Fibroblast of mammary gland (primary cell): ENCODE measurements at regions not wholly inside any gene's neighbourhood (a gene's known extent, or its start where the extent isn't known, plus 50 kb on each side); places are given as distances from the start of the nearest gene placed in this dataset.

ENCODE experiments used
- DNase-seq: peaks from one replicate; pipeline ENCODE4 v3.0.0-alpha.2; 2010; ENCODE audit warnings: low read depth
- H3K4me3 ChIP-seq: 2 replicates; pipeline ENCODE4 v1.5.1; 2011; ENCODE audit warnings: low read depth, mild to moderate bottlenecking, low read length, moderate library complexity; ENCODE audit not compliant: control insufficient read depth
- CTCF ChIP-seq: conservative IDR thresholded peaks from 2 replicates; pipeline ENCODE4 v1.5.1; 2011; ENCODE audit warnings: low read depth, low read length, inconsistent platforms; ENCODE audit not compliant: control insufficient read depth, insufficient read depth

GRCh38 chr12:107221913-107222312 is 128.6 kb upstream of the CRY1 start:
- H3K4me3 ChIP-seq = no peak overlapping the region
- DNase-seq = no peak
- TF ChIP-seq CTCF = no peak

- no peak for TF ChIP-seq CTCF
- peak; percentile 20 for DNase-seq
- H3K4me3 ChIP-seq = no peak overlapping the region
Observed at GRCh38 chr12:107223821-107224220, 130.5 kb upstream of the CRY1 start.

GRCh38 chr12:107225635-107226034 is 132.3 kb upstream of the CRY1 start:
- no peak overlapping the region for H3K4me3 ChIP-seq
- TF ChIP-seq CTCF = no peak
- no peak for DNase-seq

- DNase-seq = no peak
- TF ChIP-seq CTCF = no peak
- H3K4me3 ChIP-seq = no peak overlapping the region
Observed at GRCh38 chr12:107226126-107226525, 132.8 kb upstream of the CRY1 start.

GRCh38 chr12:107228076-107228475 is 134.7 kb upstream of the CRY1 start:
- no peak overlapping the region for H3K4me3 ChIP-seq
- no peak for DNase-seq
- TF ChIP-seq CTCF = no peak

- DNase-seq = no peak
- TF ChIP-seq CTCF = no peak
- H3K4me3 ChIP-seq = no peak overlapping the region
Observed at GRCh38 chr12:107229827-107230226, 136.5 kb upstream of the CRY1 start.

GRCh38 chr12:107231303-107231702 is 138.0 kb upstream of the CRY1 start:
- no peak for TF ChIP-seq CTCF
- no peak for DNase-seq
- no peak overlapping the region for H3K4me3 ChIP-seq
